GM21529 (cell line): ENCODE measurements at regions not wholly inside any gene's neighbourhood (a gene's known extent, or its start where the extent isn't known, plus 50 kb on each side); places are given as distances from the start of the nearest gene placed in this dataset.

Experiments
- ATAC-seq: cut with Tn5 transposase; IDR thresholded peaks from one replicate; pipeline ENCODE4 v1.9.1; 2021; ENCODE audit not compliant: unreplicated experiment

DNA sequence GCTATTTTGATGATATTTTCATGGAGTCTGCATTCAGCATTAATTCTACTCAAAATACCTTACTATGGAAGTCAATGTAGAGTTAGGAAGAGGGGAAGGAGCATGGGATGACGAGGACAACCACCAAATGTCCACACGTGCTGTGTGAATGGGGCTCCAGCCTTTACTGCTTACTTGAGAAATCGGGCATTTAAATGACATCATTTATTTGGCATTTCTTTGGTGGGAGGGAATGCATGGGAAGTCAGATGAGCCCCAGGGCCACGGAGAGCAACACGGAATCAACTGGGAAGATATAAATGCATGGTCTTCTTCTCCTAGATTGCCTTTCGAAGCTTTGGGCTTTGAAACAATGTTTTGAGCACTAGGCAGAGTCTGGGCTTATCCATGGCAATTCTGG lies 458.5 kb upstream of the KLF4 start:
- no peak for ATAC-seq

DNA sequence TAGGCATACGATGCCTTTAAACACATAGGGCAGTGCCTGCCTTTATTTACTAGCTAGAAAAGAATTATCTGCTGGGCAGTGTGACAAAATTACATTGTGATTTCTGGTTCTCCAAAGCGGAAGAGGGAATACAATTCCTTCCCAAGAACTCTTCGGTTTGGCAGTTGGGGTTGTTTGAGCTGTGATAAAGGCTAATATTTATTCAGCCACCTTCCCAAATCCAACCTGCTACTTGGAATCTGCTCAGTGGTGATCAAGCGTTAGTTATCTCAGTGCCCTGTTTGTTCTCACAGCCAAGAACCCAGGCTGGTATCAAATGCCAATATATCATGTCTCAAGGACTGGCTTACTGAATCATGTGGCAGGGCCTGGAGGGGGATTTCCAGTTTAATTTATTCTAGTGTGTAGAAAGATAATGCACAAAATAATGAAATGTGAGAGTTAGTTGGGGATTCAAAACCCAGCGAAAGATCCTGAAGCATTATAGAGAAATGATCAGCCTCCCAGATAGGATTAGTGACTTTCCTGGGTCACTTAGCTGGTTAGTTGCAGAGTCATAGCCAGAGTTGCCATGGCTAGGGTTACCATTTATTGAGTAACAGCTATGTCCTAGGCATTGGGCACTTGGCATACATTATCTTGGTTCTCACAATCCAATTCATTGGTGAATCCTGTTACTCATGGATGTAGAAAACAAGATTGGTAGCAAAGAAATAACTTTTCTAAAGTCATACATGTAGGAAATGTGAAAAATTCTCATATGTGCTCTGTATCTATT lies 457.0 kb upstream of the KLF4 start:
- ATAC-seq = no peak

DNA sequence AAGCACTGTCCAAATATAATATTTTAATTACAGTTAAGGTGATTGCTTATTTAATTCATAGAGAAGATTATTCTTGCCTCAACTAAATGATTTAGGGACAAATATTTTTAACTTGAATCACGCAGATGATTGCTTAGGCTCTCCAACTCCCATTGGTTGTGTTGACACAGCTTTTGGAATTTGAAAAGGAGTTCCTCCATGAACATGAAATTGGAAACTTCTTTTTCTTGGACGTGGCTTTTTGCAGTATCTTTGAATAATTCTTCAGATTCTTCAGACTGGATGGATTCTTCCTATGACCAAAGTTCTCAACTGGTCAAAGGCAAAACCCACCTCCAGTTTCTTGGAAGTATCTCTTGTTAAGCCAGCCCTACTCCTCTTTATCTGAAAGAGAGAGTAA lies 456.4 kb upstream of the KLF4 start:
- no peak for ATAC-seq

DNA sequence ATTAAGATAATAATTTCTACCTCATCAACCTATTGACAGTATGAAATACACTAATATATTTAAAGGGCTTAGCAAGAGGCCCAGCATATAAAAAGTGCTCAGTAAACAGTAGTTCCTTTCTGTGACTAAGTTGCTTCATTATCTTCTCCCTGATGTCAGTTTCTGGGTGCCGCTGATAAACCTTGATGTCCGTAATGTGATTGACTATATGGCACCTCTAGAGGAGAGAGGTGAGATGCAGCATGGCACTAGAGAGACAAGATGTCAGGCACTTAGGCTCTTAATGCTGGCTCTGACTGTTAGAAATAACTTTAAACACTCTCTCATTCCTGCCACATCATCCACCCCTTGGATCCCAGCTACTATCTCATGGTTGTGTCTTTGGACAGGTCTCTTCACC lies 455.9 kb upstream of the KLF4 start:
- no peak for ATAC-seq

DNA sequence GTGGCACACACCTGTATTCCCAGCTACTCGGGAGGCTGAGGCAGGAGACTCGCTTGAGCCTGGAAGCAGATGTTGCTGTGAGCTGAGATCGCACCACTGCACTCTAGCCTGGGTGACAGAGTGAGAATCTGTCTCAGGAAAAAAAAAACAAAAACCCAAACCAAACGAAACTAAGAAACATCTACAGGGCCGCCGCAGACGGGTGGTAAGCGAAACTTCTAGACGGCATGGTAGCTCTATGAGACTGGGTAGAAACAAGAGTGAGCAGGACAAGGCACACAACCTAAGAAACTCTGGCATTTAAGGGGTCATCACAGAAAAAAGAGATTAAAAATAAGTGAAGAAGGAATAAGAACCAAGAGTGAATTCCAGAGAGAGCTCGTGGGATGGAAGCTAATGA lies 454.8 kb upstream of the KLF4 start:
- ATAC-seq = no peak

DNA sequence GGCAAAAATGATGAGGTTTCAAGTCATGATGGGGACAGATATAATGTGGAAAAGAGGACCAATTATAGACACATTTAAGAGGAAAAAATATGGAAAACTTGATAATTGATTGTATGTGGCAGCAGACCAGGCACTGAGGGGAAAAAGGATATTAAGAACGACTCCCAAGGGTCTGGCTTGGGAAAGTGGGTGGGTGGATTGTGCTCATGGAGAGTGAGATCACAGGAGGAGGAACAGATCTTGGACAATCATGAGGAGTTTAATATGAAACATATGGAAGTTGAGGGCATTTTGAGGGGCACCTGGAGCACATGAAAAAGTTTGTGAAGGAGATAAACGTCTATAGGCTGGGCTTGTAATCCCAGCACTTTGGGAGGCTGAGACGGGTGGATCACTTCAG lies 454.3 kb upstream of the KLF4 start:
- ATAC-seq = no peak

DNA sequence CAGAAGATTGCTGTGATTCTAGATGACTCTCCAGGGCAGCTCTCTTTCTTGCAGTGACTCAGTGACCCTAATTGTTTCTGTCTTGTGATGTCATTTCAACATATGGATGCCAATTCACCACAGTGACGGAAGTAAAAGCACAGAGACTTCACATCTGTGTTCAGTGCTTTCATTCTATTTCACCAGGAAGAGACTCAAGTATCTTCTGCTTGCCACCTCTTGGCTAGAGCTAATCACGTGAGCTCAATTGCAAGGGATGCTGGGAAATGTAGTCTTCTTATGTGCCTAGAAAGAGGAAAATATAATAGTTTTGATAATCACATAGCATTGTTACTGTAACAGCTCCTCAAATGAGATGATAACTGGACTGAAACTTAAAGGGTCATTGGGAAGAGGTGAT lies 453.3 kb upstream of the KLF4 start:
- no peak for ATAC-seq

DNA sequence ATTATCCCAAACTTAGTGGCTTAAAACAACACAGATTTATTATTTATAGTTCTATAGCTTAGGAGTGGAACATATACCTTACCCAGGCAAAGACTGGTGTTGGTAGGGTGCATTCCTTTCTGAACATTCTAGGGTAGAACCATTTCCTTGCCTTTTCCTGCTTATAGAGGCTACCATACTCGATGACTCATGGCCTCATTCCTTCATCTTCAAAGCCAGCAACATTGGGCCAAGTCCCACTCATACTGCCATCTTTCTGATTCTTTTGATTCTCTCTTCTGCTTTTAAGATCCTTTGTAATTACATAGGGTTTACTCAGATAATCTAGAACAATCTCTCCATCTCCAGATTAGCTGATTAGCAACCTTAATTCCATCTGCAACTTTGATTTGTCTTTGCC lies 452.7 kb upstream of the KLF4 start:
- ATAC-seq = no peak

DNA sequence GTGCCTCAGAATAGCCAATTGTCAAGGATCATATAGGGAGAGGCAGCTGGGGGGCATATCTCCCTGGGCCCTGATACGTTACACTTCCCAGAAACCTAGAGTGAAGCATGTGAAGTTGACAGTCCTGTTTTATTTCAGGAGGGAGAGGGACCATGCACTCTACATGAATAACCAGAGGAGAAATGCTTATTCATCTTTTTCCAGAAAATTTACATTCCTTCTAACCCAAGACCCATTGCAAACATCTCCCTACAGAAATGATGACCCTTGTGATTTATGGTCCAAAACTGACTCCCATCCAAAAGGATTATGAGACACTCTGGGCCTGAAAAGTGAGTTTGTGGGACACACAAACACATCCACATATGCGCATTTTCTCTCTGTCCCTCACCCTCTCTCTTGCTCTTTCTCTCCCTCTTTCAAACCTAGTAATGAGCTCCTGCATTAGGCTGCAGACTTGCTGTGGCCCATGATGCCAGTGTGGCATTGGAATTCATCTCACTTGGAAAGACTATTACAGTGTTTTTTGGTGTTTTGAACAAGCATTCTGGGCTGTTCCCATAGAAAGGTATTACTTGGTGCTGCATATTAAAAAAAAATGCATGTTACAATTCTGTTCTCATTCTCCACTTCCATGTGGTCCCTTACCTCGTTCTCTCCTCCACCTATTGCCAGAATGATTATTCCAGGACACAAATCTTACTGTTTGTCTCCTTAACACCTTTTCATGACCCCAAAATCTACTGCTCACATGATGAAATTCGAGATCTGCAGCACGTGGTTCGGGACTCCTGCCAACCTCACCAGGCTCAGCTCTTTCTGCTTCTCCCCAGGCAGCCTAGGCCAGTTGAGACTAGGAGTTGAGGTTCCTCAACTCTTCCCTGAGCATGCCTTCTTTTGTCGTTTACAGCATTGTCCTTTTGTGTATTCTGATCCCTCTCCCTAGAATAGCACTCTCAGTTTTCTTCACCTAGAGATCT lies 451.3 kb upstream of the KLF4 start:
- no peak for ATAC-seq

DNA sequence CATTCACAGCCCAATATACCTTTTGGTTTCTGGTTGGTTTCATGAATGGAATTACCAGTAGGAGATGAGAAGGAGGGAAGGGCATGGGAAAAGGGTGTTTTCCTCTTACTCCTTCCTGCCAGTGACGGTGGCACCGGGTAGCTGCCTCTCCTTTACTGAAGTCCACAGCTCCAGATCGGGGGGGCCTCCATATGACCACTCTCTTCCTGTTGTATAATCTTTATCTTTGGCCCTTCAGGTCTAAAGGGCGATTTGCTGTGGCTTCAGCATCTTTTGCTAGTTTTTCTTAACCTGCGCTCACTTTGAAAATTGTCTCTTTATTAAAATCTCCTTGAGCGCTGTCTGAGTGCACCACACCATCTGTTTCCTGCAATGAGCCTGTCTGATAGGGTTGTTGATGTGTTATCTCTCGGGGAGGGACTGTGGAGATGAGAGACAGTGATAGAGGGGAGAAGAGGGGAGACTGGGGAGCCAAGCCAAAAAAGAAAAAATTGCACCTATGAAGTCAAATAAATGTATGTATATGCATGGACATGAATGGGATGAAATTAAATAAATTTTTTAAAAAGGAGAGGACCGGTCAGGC lies 449.3 kb upstream of the KLF4 start:
- ATAC-seq = no peak

DNA sequence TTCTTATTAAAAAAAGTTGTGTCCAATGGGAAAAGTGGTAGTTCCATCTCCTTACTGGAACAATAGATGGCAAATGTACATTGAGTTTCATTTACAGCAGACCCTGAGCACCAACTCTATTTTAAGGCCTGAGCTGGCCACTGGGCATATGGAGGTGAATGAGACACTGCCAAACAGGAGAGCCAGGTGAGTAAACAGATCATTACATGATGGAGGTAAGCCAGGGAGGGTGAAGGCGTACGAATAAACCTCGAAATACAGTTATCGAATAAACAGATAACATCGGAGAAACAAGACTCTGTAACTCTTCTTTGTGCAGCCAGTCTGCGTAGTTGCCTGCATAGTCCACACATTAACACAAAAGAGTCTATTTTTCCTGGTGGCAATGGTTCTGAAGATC lies 446.4 kb upstream of the KLF4 start:
- ATAC-seq = no peak

DNA sequence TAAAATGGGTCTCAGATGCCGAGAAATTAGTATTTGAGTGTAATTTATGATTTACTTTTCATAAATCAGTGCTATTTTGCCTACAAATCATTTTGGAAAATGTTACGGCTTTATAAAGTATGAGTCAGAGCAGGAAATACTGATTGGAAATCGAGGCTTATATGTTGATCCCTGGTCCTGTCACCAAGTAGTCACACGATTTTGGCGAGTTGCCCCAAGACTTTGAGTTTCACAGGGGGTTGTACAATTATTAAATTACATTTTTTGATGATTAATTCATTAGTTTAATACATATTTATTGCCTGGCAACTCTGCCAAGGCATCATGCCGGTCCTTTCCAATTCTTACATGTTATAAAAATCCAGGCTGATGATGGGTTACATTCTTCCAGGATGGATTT lies 443.9 kb upstream of the KLF4 start:
- no peak for ATAC-seq

DNA sequence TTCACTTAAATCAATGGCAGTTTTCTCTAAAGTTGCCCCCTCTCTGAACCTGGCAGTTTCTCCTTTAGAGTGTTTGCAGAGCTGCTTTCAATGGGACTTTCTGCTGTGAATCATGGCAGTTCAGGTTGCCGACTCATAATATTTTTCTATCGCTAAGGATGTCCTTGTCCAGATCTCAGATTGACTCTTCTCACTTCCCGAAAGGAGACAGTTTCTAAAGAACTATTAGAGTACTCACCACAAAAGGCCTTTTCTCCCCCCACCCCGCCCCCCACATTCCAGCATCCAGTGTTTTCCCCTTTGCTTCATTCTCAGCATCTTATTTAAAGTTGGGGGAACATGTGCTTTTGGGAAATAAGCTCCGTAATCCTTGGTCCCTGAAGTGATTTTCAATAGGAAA lies 443.5 kb upstream of the KLF4 start:
- ATAC-seq = no peak

DNA sequence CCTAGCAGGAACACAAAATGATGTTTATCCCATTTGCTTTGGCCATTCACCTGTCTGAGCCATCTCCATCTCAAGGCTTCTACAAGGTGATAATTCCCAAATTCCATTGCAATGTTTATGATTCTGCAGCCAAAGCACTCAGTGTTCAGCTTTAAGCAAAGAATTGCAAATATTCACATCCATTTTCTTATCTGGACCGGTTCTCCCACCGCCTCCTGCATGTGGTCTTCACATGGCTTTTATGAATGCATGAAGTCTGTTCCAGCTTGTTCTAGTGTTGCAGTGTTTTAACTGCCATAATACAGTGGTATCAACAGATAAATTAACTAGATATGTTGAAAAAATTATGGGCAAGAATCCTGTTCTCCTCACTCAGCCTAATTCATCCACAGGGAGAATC lies 443.0 kb upstream of the KLF4 start:
- ATAC-seq = no peak

DNA sequence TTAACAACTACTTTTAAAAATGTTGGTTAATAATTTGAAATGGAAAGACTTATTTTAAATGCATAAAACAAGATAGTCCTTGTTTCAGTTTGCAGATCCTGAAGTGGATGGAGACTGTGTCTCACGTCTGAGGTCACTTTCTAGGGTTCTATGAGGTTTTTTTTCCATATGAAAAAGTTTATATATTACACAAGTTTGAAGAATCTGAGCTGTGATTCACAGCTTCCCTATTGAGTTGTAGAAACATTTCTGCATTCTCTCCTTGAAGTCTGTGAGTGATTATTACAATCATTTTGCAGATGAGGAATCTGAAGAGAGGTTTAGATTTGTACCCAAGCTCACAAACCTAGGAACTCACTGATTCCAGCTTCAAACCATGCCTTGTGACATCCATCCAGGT lies 442.5 kb upstream of the KLF4 start:
- no peak for ATAC-seq

DNA sequence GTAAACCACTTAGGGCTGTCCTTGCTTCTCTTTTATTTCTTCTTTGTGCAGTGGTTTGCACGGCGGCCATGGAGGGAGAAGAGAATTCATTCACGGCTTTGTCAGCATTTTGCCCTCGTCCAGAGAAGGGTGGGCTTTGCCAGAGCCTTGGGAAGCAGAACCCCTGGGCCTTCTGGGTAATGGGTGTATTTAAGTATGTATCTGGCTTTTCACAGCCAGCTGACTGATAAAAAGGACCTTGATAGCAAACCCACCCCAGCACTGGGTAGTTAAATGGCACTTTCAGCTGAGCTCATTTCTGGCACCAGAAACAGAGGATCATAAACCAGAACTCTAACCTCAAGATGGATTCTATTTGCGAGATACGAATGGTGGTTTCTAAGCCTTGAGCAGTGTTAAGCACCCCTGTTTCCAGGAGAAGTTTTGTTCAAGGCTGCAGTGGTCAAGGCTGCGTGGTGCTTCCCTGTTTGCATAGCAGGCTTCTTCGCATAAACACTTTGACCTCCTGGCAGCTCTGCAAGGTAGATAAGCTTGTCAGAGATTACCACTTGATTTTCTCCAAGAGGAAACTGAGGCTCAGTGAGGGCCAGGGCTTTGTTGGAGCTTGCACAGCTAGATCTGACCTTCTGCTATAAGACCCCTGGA lies 441.6 kb upstream of the KLF4 start:
- no peak for ATAC-seq

DNA sequence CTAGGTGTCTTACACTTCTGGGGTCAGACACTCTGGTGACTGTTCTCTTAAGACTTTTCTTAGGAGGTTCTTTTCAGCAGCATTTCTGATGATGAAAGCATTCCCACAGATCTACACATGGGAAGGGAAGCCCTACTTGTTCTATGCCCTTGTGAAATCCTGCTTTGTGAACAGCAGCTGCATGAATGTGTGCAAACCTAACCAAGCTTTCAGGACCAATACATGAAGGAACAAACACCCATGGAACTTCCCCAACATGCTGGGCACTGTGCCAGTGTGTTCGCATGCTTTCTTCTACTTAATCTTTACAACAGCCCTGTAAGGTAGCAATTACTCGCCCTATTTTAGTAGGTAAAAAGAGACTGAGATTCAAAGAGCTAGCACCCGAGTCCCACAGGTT lies 439.9 kb upstream of the KLF4 start:
- ATAC-seq = no peak

DNA sequence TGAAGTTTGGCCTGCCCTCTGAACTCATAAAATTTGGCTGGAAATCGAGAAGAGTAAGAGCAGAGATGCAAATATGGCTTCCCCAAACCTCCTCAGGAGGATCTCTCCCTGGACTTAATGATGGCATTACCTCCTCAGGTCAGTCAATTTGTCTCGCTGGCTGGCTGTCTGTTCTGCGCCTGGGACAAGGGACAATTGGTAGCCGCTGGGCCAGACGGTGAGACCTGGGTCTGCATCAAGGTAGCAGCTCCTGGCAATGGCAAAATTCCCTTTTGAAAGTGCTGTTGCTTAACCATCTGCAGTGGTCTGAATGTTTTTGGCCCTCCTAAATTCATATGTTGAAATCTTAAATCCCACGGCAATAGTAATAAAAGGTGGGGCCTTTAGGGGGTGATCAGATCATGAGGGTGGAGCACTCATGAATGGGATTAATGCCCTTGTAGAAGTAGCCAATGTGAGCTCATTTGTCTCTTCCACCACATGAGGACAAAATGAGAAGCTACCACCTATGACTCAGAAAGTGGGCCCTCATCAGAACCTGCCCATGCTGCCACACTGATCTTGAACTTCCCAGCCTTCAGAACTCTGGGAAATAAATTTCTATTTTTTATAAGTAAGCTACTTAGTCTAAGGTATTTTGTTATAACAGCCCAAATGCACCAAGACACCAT lies 439.3 kb upstream of the KLF4 start:
- no peak for ATAC-seq

DNA sequence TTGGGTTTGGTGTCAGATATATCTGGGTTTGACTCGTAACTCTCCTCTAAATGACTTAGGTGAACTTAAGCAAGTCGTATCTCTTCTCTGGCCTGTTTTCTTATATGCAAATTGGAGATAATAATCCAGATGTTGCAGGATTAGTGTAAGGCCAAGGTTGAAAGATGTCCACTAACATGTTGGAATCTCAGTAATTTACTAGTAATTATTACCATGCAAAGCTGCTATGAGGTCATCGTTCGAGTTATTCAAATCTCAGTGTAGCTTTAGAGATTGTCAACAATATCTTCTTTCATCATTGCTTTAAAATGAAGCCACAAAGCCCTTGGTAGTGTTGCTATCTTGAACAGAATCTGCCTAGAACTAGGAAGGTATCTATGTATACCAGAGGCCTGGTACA lies 437.7 kb upstream of the KLF4 start:
- ATAC-seq = no peak

DNA sequence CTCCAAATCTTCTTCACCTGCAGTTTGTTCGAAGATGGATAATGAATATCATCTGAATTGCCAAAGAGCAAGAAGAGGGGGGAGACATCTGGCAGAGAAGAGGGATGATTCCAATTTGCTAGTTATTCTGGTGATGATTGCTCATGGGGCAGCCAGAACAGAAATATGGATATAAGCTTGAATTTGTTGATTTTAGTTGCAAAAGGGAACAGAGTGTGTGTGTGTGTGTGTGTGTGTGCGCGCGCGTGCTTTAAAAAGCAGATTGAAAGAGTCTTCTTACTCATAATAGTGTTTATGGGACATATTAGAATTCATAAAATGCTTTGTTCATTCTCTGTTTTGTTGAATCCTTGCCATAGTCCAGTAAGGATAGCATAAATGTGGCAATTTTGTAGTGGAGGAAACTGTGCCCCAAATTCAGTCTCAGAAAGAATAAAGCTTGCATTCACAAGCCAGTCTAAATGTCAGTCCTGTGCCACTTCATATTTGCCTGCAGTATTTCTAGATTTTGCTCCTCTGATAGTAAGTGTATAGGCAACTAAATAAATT lies 436.3 kb upstream of the KLF4 start:
- no peak for ATAC-seq

DNA sequence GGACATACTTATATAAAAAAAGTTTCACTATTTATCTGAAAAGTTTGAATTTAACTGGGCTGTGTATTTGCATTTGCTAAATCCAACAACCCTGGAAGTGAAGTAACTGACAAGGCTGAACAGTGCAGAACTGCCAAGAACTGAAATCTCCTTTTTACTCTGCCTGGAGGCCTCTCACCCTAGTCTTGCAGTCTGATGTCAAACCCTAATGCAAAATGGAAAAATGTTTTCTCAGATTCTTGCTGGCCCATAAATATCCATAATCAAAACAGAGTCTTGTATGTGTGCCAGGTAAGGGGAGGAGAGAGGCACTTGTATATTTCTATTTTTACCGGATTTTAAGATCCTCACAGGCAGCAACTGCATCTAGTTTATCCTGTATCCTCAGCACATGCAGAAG lies 432.7 kb upstream of the KLF4 start:
- ATAC-seq = no peak
